ENCODE measurements at regions not wholly inside any gene's neighbourhood (a gene's known extent, or its start where the extent isn't known, plus 50 kb on each side); places are given as distances from the start of the nearest gene placed in this dataset.

- no peaks in the 10 kb centered on the region for H3K36me3 ChIP-seq (ENCODE audit: control insufficient read depth in 4 of 4, insufficient read depth in 3 of 4, low read depth in 1 of 4, low read length in 3 of 4)
- no peak overlapping the region for H3K27ac ChIP-seq (ENCODE audit: low read depth in 1 of 2, low read length in 2 of 2)
- no peaks in the 10 kb centered on the region for H3K9me3 ChIP-seq (ENCODE audit: control insufficient read depth in 4 of 4, low read length in 3 of 4)
- TF ChIP-seq CTCF (IDR thresholded peaks at IDR 0.05; ENCODE audit: low read depth, low read length, missing input control): no peak
- no peak overlapping the region for H3K9ac ChIP-seq (ENCODE audit: low read depth in 1 of 2, low read length in 2 of 2)
- H3K4me1 ChIP-seq (ENCODE audit: control insufficient read depth in 4 of 4, insufficient read depth in 4 of 4, low read length in 3 of 4): no peaks in the 10 kb centered on the region
- H3K4me3 ChIP-seq (ENCODE audit: low read depth in 1 of 3, low read length in 3 of 3): no peak overlapping the region
- H3K27me3 ChIP-seq (ENCODE audit: control insufficient read depth in 4 of 4, insufficient read depth in 4 of 4, low read length in 3 of 4): no peaks in the 10 kb centered on the region
- no peak for DNase-seq (ENCODE audit: low spot score)
Measured at GRCh38 chr4:125958519-125958918, 643.8 kb downstream of the FAT4 start.

GRCh38 chr4:125961626-125962025, 646.9 kb downstream of the FAT4 start:
- Histone ChIP-seq H3K27me3 (ENCODE audit: control insufficient read depth in 4 of 4, insufficient read depth in 4 of 4, low read length in 3 of 4) (no peaks in the 10 kb centered on the region), H3K27ac (ENCODE audit: low read depth in 1 of 2, low read length in 2 of 2) (no peak overlapping the region), H3K9me3 (ENCODE audit: control insufficient read depth in 4 of 4, low read length in 3 of 4) (no peaks in the 10 kb centered on the region), H3K4me1 (ENCODE audit: control insufficient read depth in 4 of 4, insufficient read depth in 4 of 4, low read length in 3 of 4) (no peaks in the 10 kb centered on the region), H3K4me3 (ENCODE audit: low read depth in 1 of 3, low read length in 3 of 3) (no peak overlapping the region), H3K36me3 (ENCODE audit: control insufficient read depth in 4 of 4, insufficient read depth in 3 of 4, low read depth in 1 of 4, low read length in 3 of 4) (no peaks in the 10 kb centered on the region), H3K9ac (ENCODE audit: low read depth in 1 of 2, low read length in 2 of 2) (no peak overlapping the region)
- TF ChIP-seq NR2F2 (IDR thresholded peaks at IDR 0.05): no peak
- TF ChIP-seq ATF3 (IDR thresholded peaks at IDR 0.05): no peak
- TF ChIP-seq TAF1 (conservative IDR thresholded peaks at IDR 0.05): no peak
- TF ChIP-seq FOXA1 (IDR thresholded peaks at IDR 0.05): no peak
- no peak for TF ChIP-seq HNF4G (IDR thresholded peaks at IDR 0.05)
- no peak for TF ChIP-seq FOXA2 (IDR thresholded peaks at IDR 0.05)
- no peak for TF ChIP-seq ZBTB33 (IDR thresholded peaks at IDR 0.05)
- WGBS: 78% methylated on average over 5 of the region's 5 CpGs
- DNase-seq (ENCODE audit: low spot score): no peak

- Histone ChIP-seq H3K9ac (ENCODE audit: low read depth in 1 of 2, low read length in 2 of 2) (no peak overlapping the region), H3K9me3 (ENCODE audit: control insufficient read depth in 4 of 4, low read length in 3 of 4) (peaks cover 0 to under 1% (median 0%) of the 10 kb centered on the region in 4 donors), H3K36me3 (ENCODE audit: control insufficient read depth in 4 of 4, insufficient read depth in 3 of 4, low read depth in 1 of 4, low read length in 3 of 4) (no peaks in the 10 kb centered on the region), H3K27ac (ENCODE audit: low read depth in 1 of 2, low read length in 2 of 2) (no peak overlapping the region), H3K4me1 (ENCODE audit: control insufficient read depth in 4 of 4, insufficient read depth in 4 of 4, low read length in 3 of 4) (no peaks in the 10 kb centered on the region), H3K4me3 (ENCODE audit: low read depth in 1 of 3, low read length in 3 of 3) (no peak overlapping the region), H3K27me3 (ENCODE audit: control insufficient read depth in 4 of 4, insufficient read depth in 4 of 4, low read length in 3 of 4) (no peaks in the 10 kb centered on the region)
- WGBS: 73% methylated on average over 4 of the region's 4 CpGs
- DNase-seq (ENCODE audit: low spot score): no peak
- TF ChIP-seq ATF3 (IDR thresholded peaks at IDR 0.05) (no peak), FOXA2 (IDR thresholded peaks at IDR 0.05) (no peak), TAF1 (conservative IDR thresholded peaks at IDR 0.05) (no peak), MAX (IDR thresholded peaks at IDR 0.05) (no peak), JUND (IDR thresholded peaks at IDR 0.05) (no peak), HNF4A (conservative IDR thresholded peaks at IDR 0.05) (no peak)
Measured at GRCh38 chr4:125975861-125976397, 661.2 kb downstream of the FAT4 start.
